ENCODE measurements at regions not wholly inside any gene's neighbourhood (a gene's known extent, or its start where the extent isn't known, plus 50 kb on each side); places are given as distances from the start of the nearest gene placed in this dataset.
"Not testable (repeated sequence)": the region's sequence is repeated elsewhere in the genome, so short reads cannot be mapped to it uniquely, and the experiment has no call there.

DNA sequence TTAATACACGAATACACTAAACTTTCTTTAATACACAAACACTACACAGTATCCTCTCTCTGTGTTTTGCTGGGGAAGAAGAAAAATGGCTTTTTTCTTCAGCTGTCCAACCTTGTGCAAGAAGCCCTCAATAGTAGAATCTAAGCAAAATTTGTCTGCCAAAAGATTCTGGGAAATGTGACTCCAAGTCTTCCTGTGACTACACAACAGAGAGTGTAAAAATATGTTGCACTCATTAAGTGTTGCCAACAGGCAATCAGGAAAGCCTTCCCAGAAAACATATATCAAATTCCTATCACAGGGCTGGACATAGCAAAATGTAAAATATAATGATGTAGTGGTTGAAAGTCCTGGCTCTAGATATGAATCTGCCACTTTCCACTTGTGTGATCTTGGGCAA, 825.1 kb upstream of the ZWINT start:
- intact Hi-C loops (cut with DNase I): no loop called here
- no peak for DNase-seq

- DNase-seq: no peak
- intact Hi-C loops (cut with DNase I): no loop called here
Measured at GRCh38 chr10:57169597-57169996, 808.5 kb upstream of the ZWINT start.

GRCh38 chr10:57168611-57169240, 807.7 kb upstream of the ZWINT start:
- no peak for DNase-seq

DNA sequence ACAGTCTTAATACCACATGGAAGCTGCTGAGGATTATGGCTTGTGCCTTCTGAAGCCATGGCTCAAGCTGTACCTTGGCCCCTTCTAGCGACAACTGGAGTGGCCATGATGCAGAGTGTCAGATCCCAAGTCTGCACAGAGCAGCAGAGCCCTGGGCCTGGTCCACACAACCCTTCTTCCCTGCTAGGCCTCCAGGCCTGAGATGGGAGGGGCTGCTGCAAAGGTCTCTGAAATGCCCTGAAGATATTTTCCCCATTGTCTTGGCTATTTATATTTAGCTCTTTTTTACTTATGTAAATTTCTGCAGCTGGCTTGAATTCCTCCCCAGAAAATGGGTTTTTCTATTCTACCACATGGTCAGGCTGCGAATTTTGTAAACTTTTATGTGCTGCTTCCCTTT, 804.6 kb upstream of the ZWINT start:
- intact Hi-C loops (cut with DNase I): no loop called here

More at GRCh38 chr10:57168611-57169240, 807.7 kb upstream of the ZWINT start:
- intact Hi-C loops (cut with DNase I): no loop called here

GRCh38 chr10:57162231-57162630, 801.2 kb upstream of the ZWINT start:
- no peak for DNase-seq
- intact Hi-C loops (cut with DNase I): no loop called here

More for the DNA sequence above, 804.6 kb upstream of the ZWINT start:
- no peak for DNase-seq

DNA sequence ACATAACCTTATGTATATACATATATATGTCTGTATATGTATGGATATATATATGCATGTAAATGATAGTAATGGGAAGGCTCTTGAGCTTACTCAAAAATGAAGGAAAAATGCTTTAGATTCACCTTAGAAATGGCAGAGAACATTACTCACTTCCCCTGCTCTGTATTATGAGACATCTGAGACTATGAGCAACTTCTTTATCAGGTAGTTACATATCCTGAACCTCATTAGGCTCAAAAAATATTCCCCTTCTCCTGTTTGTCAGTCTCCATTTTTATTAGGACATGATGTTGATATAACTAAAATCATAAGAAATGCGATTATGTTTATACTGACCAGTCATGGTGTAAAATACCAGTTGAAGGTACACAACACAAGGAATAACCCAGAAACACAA, 800.1 kb upstream of the ZWINT start:
- DNase-seq: no peak

DNA sequence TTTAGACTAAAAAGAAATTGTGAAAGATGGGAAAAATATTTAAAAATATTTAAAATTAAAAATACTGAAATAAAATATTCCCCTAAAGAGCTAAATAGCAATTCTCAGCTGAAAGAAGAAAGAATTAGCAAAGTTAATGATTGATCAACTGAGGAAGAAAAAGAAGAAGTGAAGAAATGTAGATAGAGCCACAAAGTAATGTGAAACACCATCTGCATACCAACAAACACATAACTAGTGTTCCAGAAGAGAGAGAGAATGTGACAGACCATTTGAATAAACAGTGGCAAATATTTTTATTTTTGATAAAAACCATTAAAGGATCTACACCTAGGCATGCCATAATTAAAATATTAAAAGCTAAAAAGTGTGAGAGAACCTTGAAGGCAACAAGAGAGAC, 784.5 kb upstream of the ZWINT start:
- intact Hi-C loops (cut with DNase I): no loop called here

More for the DNA sequence above, 800.1 kb upstream of the ZWINT start:
- intact Hi-C loops (cut with DNase I): no loop called here

GRCh38 chr10:57142925-57143576, 782.0 kb upstream of the ZWINT start:
- intact Hi-C loops (cut with DNase I): no loop called here

More for the DNA sequence above, 784.5 kb upstream of the ZWINT start:
- DNase-seq: no peak

GRCh38 chr10:57141708-57142107, 780.6 kb upstream of the ZWINT start:
- DNase-seq: no peak
- intact Hi-C loops (cut with DNase I): no loop called here

More at GRCh38 chr10:57142925-57143576, 782.0 kb upstream of the ZWINT start:
- no peak for DNase-seq

GRCh38 chr10:57119684-57120083, 758.6 kb upstream of the ZWINT start:
- intact Hi-C loops (cut with DNase I): no loop called here

DNA sequence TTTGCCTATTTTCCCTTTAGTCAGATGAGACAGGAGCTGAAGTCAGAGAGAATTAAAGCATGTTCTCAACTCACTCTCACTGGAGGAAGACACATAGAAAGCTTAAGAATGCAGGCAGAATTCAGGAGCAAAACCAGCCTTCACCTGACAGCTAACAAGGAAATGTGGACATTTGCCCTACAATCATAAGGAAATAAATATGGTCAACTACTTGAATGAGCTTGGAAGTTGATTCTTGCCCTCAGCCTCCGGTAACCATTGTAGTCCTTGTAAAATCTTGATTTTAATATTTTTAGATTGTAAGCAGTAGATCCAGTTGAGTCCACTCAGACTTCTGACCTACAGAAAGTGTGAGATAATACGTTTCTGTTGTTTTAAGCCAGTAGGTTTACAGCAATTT, 752.5 kb upstream of the ZWINT start:
- intact Hi-C loops (cut with DNase I): no loop called here
- no peak for DNase-seq

More at GRCh38 chr10:57119684-57120083, 758.6 kb upstream of the ZWINT start:
- DNase-seq: no peak

DNA sequence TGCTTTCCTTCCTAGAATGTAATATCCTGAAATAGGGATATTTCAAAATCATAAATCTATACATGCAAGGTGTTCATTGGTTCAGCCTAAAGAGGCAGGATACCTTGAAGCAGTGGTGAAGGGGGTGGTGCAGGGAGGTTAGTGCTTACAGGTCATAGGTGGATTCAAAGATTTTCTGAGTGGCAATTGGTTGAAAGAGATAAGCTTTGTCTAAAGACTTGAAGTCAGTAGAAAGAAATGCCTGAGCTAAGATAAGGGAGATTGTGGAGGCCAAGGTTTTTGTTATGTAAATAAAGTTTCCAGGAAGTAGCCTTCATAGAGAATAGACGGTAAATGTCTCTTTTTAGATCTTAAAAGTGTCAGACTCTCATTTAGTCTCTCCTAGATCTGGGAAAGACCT, 741.2 kb upstream of the ZWINT start:
- no peak for DNase-seq
- intact Hi-C loops (cut with DNase I): no loop called here

DNA sequence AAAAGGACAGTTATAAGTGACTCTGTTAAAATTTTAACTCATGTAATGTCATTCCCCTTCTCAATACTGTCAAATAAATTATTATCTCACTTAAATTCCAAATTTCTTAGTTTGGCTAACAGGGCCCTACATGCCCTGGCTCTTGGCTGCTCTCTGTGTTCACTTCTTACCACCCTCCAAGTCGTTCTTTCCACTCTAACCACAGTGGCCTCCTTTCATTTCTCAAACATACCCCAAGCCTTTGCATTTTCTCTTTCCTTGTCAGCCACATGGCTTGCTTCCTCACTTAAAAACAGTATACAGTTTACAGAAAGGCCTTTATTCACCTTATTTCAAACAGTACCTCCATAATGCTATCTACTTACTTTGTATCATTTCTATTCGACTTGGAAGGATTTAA, 737.1 kb upstream of the ZWINT start:
- intact Hi-C loops (cut with DNase I): no loop called here
- DNase-seq: no peak

DNA sequence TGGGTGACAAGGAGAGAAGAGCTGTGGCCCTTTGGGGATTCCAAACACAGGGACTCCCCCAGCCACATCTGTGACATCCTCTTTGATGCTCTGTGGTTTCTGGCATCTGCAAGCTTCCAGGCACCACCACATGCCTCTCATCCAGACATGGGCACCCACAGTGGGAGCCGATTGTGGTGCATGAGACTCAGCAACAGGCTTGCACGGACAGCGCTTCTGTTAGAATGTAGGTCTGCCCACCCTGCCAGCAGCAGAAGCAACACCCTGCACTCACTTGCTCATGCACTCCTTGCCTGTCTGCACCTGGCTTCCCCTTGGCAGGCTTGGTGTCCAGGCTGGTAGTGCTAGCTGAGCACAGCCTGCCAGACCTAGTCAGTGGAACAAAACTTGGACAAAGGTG, 735.0 kb upstream of the ZWINT start:
- intact Hi-C loops (cut with DNase I): no loop called here
- no peak for DNase-seq

- no peak for DNase-seq
- intact Hi-C loops (cut with DNase I): no loop called here
Measured at GRCh38 chr10:57094965-57095364, 733.9 kb upstream of the ZWINT start.

DNA sequence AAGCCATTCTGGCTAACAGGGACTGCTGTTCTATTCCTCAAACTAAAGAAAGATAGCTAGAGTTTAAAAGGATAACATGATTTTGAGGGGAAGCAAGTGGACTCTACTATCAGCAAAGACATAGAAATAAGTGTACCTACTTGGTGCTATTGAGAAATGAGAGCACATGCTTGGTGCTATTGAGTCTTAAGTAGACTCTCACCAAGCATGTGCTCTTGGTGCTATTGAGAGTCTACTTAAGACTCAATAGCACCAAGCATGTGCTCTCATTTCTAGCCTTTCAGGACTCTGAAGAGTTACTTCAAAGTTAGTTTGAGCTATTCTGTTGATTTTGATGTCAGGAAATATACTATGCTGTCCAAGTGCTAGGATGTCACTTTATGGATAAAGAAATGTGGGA, 733.0 kb upstream of the ZWINT start:
- no peak for DNase-seq
- intact Hi-C loops (cut with DNase I): no loop called here

DNA sequence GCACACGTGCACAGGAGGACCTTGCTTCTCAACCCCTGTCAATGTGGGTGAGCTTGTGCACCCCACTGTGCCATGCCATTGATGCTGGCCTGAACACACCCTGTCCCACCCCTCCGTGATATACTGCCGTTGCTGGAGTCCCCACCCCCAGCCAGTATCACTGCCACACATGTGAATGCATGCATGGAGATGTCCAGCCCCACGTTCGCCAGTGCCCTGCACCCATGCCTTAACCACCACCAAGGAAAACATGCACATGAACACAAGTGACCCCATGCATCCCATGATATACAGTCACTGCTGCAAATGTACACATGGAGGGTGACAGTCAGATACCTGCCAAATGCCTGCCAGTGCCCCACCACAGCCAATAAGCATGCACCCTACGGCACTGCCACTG, 692.5 kb upstream of the ZWINT start:
- intact Hi-C loops (cut with DNase I): no loop called here
- no peak for DNase-seq

- intact Hi-C loops (cut with DNase I): no loop called here
- DNase-seq: no peak
Measured at GRCh38 chr10:57049096-57049495, 688.0 kb upstream of the ZWINT start.

- no peak for DNase-seq
- intact Hi-C loops (cut with DNase I): no loop called here
Measured at GRCh38 chr10:57038531-57038930, 677.5 kb upstream of the ZWINT start.

DNA sequence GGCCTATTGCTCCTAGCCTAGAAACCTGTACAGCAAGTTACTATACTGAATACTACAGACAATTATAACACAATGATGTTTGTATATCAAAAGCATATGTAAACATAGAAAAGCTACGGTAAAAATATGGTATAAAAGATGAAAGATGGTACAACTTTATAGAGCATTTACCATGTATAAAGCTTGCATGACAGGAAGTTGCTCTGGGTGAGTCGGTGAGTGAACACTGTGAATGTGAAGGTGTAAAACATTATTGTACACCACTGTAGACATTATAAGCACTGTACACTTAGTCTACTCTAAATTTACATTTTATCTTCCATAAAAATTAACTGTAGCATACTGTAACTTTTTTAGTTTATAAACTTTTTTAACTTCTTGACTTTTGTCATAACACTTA, 674.3 kb upstream of the ZWINT start:
- intact Hi-C loops (cut with DNase I): no loop called here
- DNase-seq: no peak

- DNase-seq; intact Hi-C loops (cut with DNase I): not testable (repeated sequence)
Measured at GRCh38 chr10:57032301-57032700, 671.2 kb upstream of the ZWINT start.
